Gastrocnemius medialis (tissue), 4 donors: ENCODE measurements at regions not wholly inside any gene's neighbourhood (a gene's known extent, or its start where the extent isn't known, plus 50 kb on each side); places are given as distances from the start of the nearest gene placed in this dataset.

Experiments
- ATAC-seq, 2 donors: fragments of 150-250 bp; one replicate each; pipeline ENCODE4 v1.9.1; 2016
- DNase-seq, 2 donors: peaks; one replicate each; pipeline ENCODE4 v3.0.0-alpha.2; 2019
- H3K27ac ChIP-seq, 4 donors: fragments of 200-600 bp; sonication (generic); 1 replicate in 1 of 4; 2 replicates in 3 of 4; pipeline ENCODE4 v1.5.1; 2016 to 2018; ENCODE audit warnings: mild to moderate bottlenecking in 2 of 4, moderate library complexity in 1 of 4
- H3K27me3 ChIP-seq, 3 donors: fragments of 200-600 bp; sonication (generic) in 2 of 3; 1 replicate in 1 of 3; 2 replicates in 2 of 3; pipeline versions ENCODE4 v1.5.1 to v1.6.0; 2016 to 2019; ENCODE audit warnings: mild to moderate bottlenecking in 1 of 3, moderate library complexity in 1 of 3
- H3K36me3 ChIP-seq, 2 donors: fragments of 200-600 bp; sonication (generic) in 1 of 2; one replicate each; pipeline ENCODE4 v1.5.1; 2017 to 2018
- H3K4me1 ChIP-seq, 2 donors: fragments of 200-600 bp; sonication (generic) in 1 of 2; one replicate each; pipeline ENCODE4 v1.5.1; 2016 to 2017; ENCODE audit warnings: mild to moderate bottlenecking in 2 of 2
- H3K4me3 ChIP-seq, 4 donors: fragments of 200-600 bp; sonication (generic) in 3 of 4; 1 replicate in 1 of 4; 2 replicates in 3 of 4; pipeline ENCODE4 v1.5.1; 2016 to 2019; ENCODE audit warnings: mild to moderate bottlenecking in 2 of 4
- H3K9me3 ChIP-seq, 3 donors: fragments of 200-600 bp; sonication (generic) in 2 of 3; 1 replicate in 1 of 3; 2 replicates in 2 of 3; pipeline ENCODE4 v1.5.1; 2016 to 2019
- CTCF ChIP-seq, 5 experiments: fragments of 450-650 bp in 3 of 5; fragments of 200-600 bp in 2 of 5; sonication (generic) in 2 of 5; IDR thresholded peaks in 4 of 5; conservative IDR thresholded peaks in 1 of 5; 1 replicate in 4 of 5; 2 replicates in 1 of 5; pipeline ENCODE4 v1.5.1; 2016 to 2019; ENCODE audit warnings: antibody characterized with exemption in 5 of 5, mild to moderate bottlenecking in 3 of 5, moderate library complexity in 3 of 5
- POLR2A ChIP-seq, 2 donors: fragments of 450-650 bp; IDR thresholded peaks; one replicate each; pipeline ENCODE4 v1.6.1; 2017; ENCODE audit warnings: antibody characterized with exemption in 2 of 2, mild to moderate bottlenecking in 2 of 2, moderate library complexity in 2 of 2
- in situ Hi-C, 4 donors: fragments of 200-750 bp; cut with MboI; loops; one replicate each; pipeline versions ENCODE4 v1.15.0 to v1.8.0; 2017; ENCODE audit warnings: low sequenced_read_pairs in 4 of 4
- intact Hi-C: fragments of 100-400 bp; cut with DNase I; formaldehyde crosslinking; loops from one replicate; pipeline ENCODE4 v1.15.1; 2023; ENCODE audit warnings: low total_unique reads

- H3K27me3 ChIP-seq = no peaks in the 10 kb centered on the region
- H3K36me3 ChIP-seq = no peaks in the 10 kb centered on the region
- H3K4me1 ChIP-seq = no peaks in the 10 kb centered on the region
- no peak overlapping the region for H3K4me3 ChIP-seq
- intact Hi-C loops (no loop called here), in situ Hi-C loops (no loop called here)
- ATAC-seq (no peak), DNase-seq (no peak)
- no peak overlapping the region for H3K27ac ChIP-seq
- no peaks in the 10 kb centered on the region for H3K9me3 ChIP-seq
- TF ChIP-seq POLR2A (IDR thresholded peaks at IDR 0.05) (no peak), CTCF (IDR thresholded peaks at IDR 0.05 in 4 of 5, conservative IDR thresholded peaks at IDR 0.05 in 1 of 5) (no peak)
These were observed 214.4 kb upstream of the BLID start for GRCh38 chr11:122330279-122330965.

GRCh38 chr11:122327528-122327927 is 211.5 kb upstream of the BLID start:
- Histone ChIP-seq H3K36me3 (no peaks in the 10 kb centered on the region), H3K27ac (no peak overlapping the region), H3K27me3 (no peaks in the 10 kb centered on the region), H3K4me1 (no peaks in the 10 kb centered on the region), H3K4me3 (no peak overlapping the region), H3K9me3 (no peaks in the 10 kb centered on the region)
- no peak for DNase-seq
- intact Hi-C loops (no loop called here), in situ Hi-C loops (no loop called here)
- TF ChIP-seq POLR2A (IDR thresholded peaks at IDR 0.05) = no peak
- TF ChIP-seq CTCF (IDR thresholded peaks at IDR 0.05 in 4 of 5, conservative IDR thresholded peaks at IDR 0.05 in 1 of 5) = no peak
- ATAC-seq = no peak

- intact Hi-C loops = no loop called here
- Histone ChIP-seq H3K4me1 (no peaks in the 10 kb centered on the region), H3K4me3 (no peak overlapping the region), H3K9me3 (no peaks in the 10 kb centered on the region), H3K27ac (no peak overlapping the region), H3K27me3 (no peaks in the 10 kb centered on the region), H3K36me3 (no peaks in the 10 kb centered on the region)
- ATAC-seq = no peak
- TF ChIP-seq CTCF (IDR thresholded peaks at IDR 0.05 in 4 of 5, conservative IDR thresholded peaks at IDR 0.05 in 1 of 5) (no peak), POLR2A (IDR thresholded peaks at IDR 0.05) (no peak)
- in situ Hi-C loops = no loop called here
- DNase-seq = no peak
These were observed 207.9 kb upstream of the BLID start for GRCh38 chr11:122323754-122324421.

- in situ Hi-C loops (no loop called here), intact Hi-C loops (no loop called here)
- Histone ChIP-seq H3K4me1 (no peaks in the 10 kb centered on the region), H3K27ac (no peak overlapping the region), H3K4me3 (no peak overlapping the region), H3K27me3 (no peaks in the 10 kb centered on the region), H3K36me3 (no peaks in the 10 kb centered on the region), H3K9me3 (no peaks in the 10 kb centered on the region)
- DNase-seq (no peak), ATAC-seq (no peak)
- no peak for TF ChIP-seq POLR2A (IDR thresholded peaks at IDR 0.05)
- no peak for TF ChIP-seq CTCF (IDR thresholded peaks at IDR 0.05 in 4 of 5, conservative IDR thresholded peaks at IDR 0.05 in 1 of 5)
These were observed 206.3 kb upstream of the BLID start for GRCh38 chr11:122322329-122322728.
